Neural cell (in vitro differentiated cells): ENCODE measurements at regions not wholly inside any gene's neighbourhood (a gene's known extent, or its start where the extent isn't known, plus 50 kb on each side); places are given as distances from the start of the nearest gene placed in this dataset.

Source experiments
- H2AFZ ChIP-seq: fragments of 200-600, 300-800 bp; sonication (generic), shearing (Covaris generic); 2 replicates; pipeline ENCODE4 v1.6.0; 2014; ENCODE audit warnings: low read depth, mild to moderate bottlenecking, antibody characterized with exemption, low read length, moderate library complexity
- H3F3A ChIP-seq: fragments of 200-600 bp; shearing (Covaris generic); 2 replicates; pipeline ENCODE4 v1.6.1; 2016; ENCODE audit warnings: mild to moderate bottlenecking, moderate library complexity, mixed read lengths, antibody characterized with exemption, low read length; ENCODE audit not compliant: insufficient read depth, poor library complexity, severe bottlenecking
- H3K27ac ChIP-seq: fragments of 200-600, 300-800 bp; sonication (generic), shearing (Covaris generic); 2 replicates; pipeline ENCODE4 v1.5.1; 2014; ENCODE audit warnings: mild to moderate bottlenecking, low read length, moderate library complexity
- H3K27me3 ChIP-seq: fragments of 300-800, 200-600 bp; sonication (generic), shearing (Covaris generic); 2 replicates; pipeline ENCODE4 v1.6.0; 2014; ENCODE audit warnings: mild to moderate bottlenecking, low read depth, low read length, moderate library complexity; ENCODE audit not compliant: insufficient read depth
- H3K36me3 ChIP-seq: fragments of 300-800, 200-600 bp; sonication (generic), shearing (Covaris generic); 2 replicates; pipeline ENCODE4 v1.5.1; 2014; ENCODE audit warnings: mild to moderate bottlenecking, antibody characterized with exemption, low read length, moderate library complexity; ENCODE audit not compliant: insufficient read depth
- H3K4me2 ChIP-seq: fragments of 300-800, 200-600 bp; sonication (generic), shearing (Covaris generic); 2 replicates; pipeline ENCODE4 v1.6.0; 2014; ENCODE audit warnings: mild to moderate bottlenecking, low read length
- H3K4me3 ChIP-seq: fragments of 300-800, 200-600 bp; sonication (generic), shearing (Covaris generic); 2 replicates; pipeline ENCODE4 v1.5.1; 2014; ENCODE audit warnings: mild to moderate bottlenecking, low read length, moderate library complexity
- H3K79me2 ChIP-seq: fragments of 200-600 bp; shearing (Covaris generic); replicated peaks from 2 replicates; pipeline ENCODE4 v1.6.0; 2014; ENCODE audit warnings: mild to moderate bottlenecking, low read length, moderate library complexity; ENCODE audit not compliant: insufficient read depth
- H3K9ac ChIP-seq: fragments of 300-800, 200-600 bp; sonication (generic), shearing (Covaris generic); 2 replicates; pipeline ENCODE4 v1.6.1; 2016; ENCODE audit warnings: mild to moderate bottlenecking, low read length, mixed read lengths
- H3K9me2 ChIP-seq: fragments of 200-600 bp; shearing (Covaris generic); 2 replicates; pipeline ENCODE4 v1.6.1; 2016; ENCODE audit warnings: mild to moderate bottlenecking, low read length, mixed read lengths; ENCODE audit not compliant: insufficient read depth
- H3K9me3 ChIP-seq: fragments of 200-600, 300-800 bp; sonication (generic), shearing (Covaris generic); 2 replicates; pipeline ENCODE4 v1.6.1; 2016; ENCODE audit warnings: mild to moderate bottlenecking, mixed run types, low read length, moderate library complexity, mixed read lengths
- H4K20me1 ChIP-seq: fragments of 200-600 bp; shearing (Covaris generic); 2 replicates; pipeline ENCODE4 v1.6.1; 2016; ENCODE audit warnings: mild to moderate bottlenecking, mixed run types; ENCODE audit not compliant: insufficient read depth
- EP300 ChIP-seq: fragments of 450-650 bp; conservative IDR thresholded peaks from 2 replicates; pipeline ENCODE4 v1.6.1; 2014; ENCODE audit warnings: antibody characterized with exemption, mild to moderate bottlenecking, moderate library complexity; ENCODE audit not compliant: poor library complexity, severe bottlenecking
- EZH2 ChIP-seq: fragments of 200-600, 300-800 bp; shearing (Covaris generic), sonication (generic); IDR thresholded peaks from 2 replicates; pipeline ENCODE4 v1.6.1; 2014; ENCODE audit warnings: antibody characterized with exemption, low read length, borderline replicate concordance, mild to moderate bottlenecking; ENCODE audit not compliant: insufficient read depth, poor library complexity, severe bottlenecking
- MXI1 ChIP-seq: fragments of 450-650 bp; conservative IDR thresholded peaks from 2 replicates; pipeline ENCODE4 v1.6.1; 2014; ENCODE audit warnings: antibody characterized with exemption, mild to moderate bottlenecking; ENCODE audit not compliant: poor library complexity, severe bottlenecking
- POLR2AphosphoS5 ChIP-seq: IDR thresholded peaks from 2 replicates; pipeline ENCODE4 v1.6.1; 2012
- RAD21 ChIP-seq: fragments of 450-650 bp; conservative IDR thresholded peaks from 2 replicates; pipeline ENCODE4 v1.6.1; 2014; ENCODE audit warnings: antibody characterized with exemption, mild to moderate bottlenecking, moderate library complexity
- SMC3 ChIP-seq: fragments of 450-650 bp; conservative IDR thresholded peaks from 2 replicates; pipeline ENCODE4 v1.6.1; 2014; ENCODE audit warnings: antibody characterized with exemption, mild to moderate bottlenecking, moderate library complexity; ENCODE audit not compliant: poor library complexity
- TAF1 ChIP-seq: IDR thresholded peaks from 2 replicates; pipeline ENCODE4 v1.6.1; 2012; ENCODE audit warnings: low read depth
- TF ChIP-seq, protein P1 (sequence below): fragments of 450-650 bp; IDR thresholded peaks from 2 replicates; pipeline ENCODE4 v1.5.1; 2014; ENCODE audit warnings: antibody characterized with exemption, mild to moderate bottlenecking, moderate library complexity; ENCODE audit not compliant: poor library complexity, severe bottlenecking
- TF ChIP-seq, protein P2 (sequence below): IDR thresholded peaks from 2 replicates; pipeline ENCODE4 v1.6.1; 2012; ENCODE audit warnings: borderline replicate concordance

DNA sequence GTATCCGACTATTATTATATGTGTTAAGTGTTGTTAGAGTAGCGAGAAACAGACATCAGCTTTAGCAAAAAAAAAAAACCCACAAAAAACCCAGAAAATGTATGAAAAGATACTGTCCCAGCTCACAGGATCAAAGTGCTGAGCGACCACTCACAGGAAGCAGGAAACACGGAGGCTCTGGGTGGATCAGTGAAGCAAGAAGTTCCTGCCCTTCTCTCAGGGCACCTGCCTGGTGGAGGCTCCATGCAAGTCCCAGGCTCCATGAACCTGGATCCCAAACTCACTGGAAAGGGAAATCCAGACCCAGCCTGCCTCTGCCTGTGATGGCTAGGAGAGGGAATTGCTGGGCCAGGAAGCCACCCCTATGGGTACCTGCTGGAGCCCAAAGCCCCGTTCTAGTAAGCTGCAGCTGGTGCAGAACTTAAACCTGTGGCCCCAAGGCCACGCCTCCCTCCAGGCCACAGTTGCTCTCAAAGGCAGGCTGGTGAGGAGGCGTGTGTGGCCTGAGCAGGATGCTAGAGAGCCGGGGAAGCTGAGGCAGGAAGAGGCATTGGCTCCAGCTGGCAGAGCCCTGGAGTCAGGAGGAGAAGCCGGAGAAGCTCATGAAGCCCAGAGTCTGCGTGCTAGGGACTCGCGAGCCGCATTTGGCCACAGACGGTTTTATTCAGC is 63.5 kb upstream of the TAF1B start:
- Histone ChIP-seq H2AFZ (no peak overlapping the region), H3K9ac (no peak overlapping the region), H3K9me2 (no peaks in the 10 kb centered on the region), H3K4me2 (no peak overlapping the region), H3K9me3 (no peaks in the 10 kb centered on the region), H4K20me1 (no peaks in the 10 kb centered on the region), H3K79me2 (no peaks in the 10 kb centered on the region), H3K36me3 (no peaks in the 10 kb centered on the region), H3K27me3 (no peaks in the 10 kb centered on the region), H3K4me3 (no peak overlapping the region), H3K27ac (no peak overlapping the region), H3F3A (no peaks in the 10 kb centered on the region)
- no peak for TF ChIP-seq POLR2AphosphoS5
- no peak for TF ChIP-seq TAF1
- no peak for TF ChIP-seq EP300
- no peak for TF ChIP-seq SMC3
- TF ChIP-seq RAD21 = no peak
- TF ChIP-seq, protein P1, sequence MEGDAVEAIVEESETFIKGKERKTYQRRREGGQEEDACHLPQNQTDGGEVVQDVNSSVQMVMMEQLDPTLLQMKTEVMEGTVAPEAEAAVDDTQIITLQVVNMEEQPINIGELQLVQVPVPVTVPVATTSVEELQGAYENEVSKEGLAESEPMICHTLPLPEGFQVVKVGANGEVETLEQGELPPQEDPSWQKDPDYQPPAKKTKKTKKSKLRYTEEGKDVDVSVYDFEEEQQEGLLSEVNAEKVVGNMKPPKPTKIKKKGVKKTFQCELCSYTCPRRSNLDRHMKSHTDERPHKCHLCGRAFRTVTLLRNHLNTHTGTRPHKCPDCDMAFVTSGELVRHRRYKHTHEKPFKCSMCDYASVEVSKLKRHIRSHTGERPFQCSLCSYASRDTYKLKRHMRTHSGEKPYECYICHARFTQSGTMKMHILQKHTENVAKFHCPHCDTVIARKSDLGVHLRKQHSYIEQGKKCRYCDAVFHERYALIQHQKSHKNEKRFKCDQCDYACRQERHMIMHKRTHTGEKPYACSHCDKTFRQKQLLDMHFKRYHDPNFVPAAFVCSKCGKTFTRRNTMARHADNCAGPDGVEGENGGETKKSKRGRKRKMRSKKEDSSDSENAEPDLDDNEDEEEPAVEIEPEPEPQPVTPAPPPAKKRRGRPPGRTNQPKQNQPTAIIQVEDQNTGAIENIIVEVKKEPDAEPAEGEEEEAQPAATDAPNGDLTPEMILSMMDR = no peak

GRCh38 chr2:9780368-9781130 is 62.7 kb upstream of the TAF1B start:
- H3K27ac ChIP-seq = no peak overlapping the region
- no peak overlapping the region for H3K4me2 ChIP-seq
- no peaks in the 10 kb centered on the region for H4K20me1 ChIP-seq
- H3K79me2 ChIP-seq = no peaks in the 10 kb centered on the region
- H3K4me3 ChIP-seq = no peak overlapping the region
- H3F3A ChIP-seq = no peaks in the 10 kb centered on the region
- H3K9me3 ChIP-seq = no peaks in the 10 kb centered on the region
- TF ChIP-seq MXI1 (no peak), EZH2 (no peak), SMC3 (no peak), RAD21 (no peak), TAF1 (no peak), EP300 (no peak)
- TF ChIP-seq, protein P2, sequence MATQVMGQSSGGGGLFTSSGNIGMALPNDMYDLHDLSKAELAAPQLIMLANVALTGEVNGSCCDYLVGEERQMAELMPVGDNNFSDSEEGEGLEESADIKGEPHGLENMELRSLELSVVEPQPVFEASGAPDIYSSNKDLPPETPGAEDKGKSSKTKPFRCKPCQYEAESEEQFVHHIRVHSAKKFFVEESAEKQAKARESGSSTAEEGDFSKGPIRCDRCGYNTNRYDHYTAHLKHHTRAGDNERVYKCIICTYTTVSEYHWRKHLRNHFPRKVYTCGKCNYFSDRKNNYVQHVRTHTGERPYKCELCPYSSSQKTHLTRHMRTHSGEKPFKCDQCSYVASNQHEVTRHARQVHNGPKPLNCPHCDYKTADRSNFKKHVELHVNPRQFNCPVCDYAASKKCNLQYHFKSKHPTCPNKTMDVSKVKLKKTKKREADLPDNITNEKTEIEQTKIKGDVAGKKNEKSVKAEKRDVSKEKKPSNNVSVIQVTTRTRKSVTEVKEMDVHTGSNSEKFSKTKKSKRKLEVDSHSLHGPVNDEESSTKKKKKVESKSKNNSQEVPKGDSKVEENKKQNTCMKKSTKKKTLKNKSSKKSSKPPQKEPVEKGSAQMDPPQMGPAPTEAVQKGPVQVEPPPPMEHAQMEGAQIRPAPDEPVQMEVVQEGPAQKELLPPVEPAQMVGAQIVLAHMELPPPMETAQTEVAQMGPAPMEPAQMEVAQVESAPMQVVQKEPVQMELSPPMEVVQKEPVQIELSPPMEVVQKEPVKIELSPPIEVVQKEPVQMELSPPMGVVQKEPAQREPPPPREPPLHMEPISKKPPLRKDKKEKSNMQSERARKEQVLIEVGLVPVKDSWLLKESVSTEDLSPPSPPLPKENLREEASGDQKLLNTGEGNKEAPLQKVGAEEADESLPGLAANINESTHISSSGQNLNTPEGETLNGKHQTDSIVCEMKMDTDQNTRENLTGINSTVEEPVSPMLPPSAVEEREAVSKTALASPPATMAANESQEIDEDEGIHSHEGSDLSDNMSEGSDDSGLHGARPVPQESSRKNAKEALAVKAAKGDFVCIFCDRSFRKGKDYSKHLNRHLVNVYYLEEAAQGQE = no peak
- TF ChIP-seq, protein P1 = no peak
- no peaks in the 10 kb centered on the region for H3K9me2 ChIP-seq
- H3K9ac ChIP-seq = no peak overlapping the region
- no peak overlapping the region for H2AFZ ChIP-seq
- H3K27me3 ChIP-seq = no peaks in the 10 kb centered on the region
- no peaks in the 10 kb centered on the region for H3K36me3 ChIP-seq
